K562 (cell line): ENCODE measurements at regions not wholly inside any gene's neighbourhood (a gene's known extent, or its start where the extent isn't known, plus 50 kb on each side); places are given as distances from the start of the nearest gene placed in this dataset.
A peak's percentile ranks its signal among the peaks of the same experiment; 100 is the strongest.

Experiments
- ATAC-seq: fragments of 200-7000 bp; cut with Tn5 transposase; 3 replicates; pipeline ENCODE4 v1.9.1; 2020; ENCODE audit warnings: moderate library complexity
- BruUV-seq: library from RNA; stranded (reverse); fragments of 400-500 nt; replicated peaks from 2 replicates; lab custom pipeline; 2021; lab: Mats Ljungman, UMichigan
- CTCF ChIA-PET: fragments of 300-600 bp; formaldehyde crosslinking; extraction: SDS; loops from one replicate; lab custom pipeline; 2021; ENCODE audit warnings: low intra/inter-chr PET ratio; lab: Yijun Ruan, JAX
- POLR2A ChIA-PET: fragments of 300-600, 350-650 bp; sonication (Branson Sonifier 250); formaldehyde crosslinking; extraction: SDS; loops from one replicate; lab custom pipeline; 2021; ENCODE audit warnings: antibody characterized with exemption, inconsistent platforms; lab: Yijun Ruan, JAX
- DNase-seq, 4 experiments: peaks; one replicate each; pipeline versions ENCODE4 v3.0.0 to v3.0.0-alpha.2; 2011 to 2018; ENCODE audit warnings: low spot score in 3 of 4, mixed read lengths in 3 of 4; ENCODE audit errors: extremely low read depth in 1 of 4
- FAIRE-seq: peaks from 2 replicates; lab custom pipeline; 2011; peaks lifted over from hg19 to GRCh38; lab: Jason Lieb, UNC
- H2AFZ ChIP-seq: 2 replicates; pipeline ENCODE4 v1.6.0; 2011; ENCODE audit warnings: low read depth, low read length, control low read depth, inconsistent platforms
- H3K27ac ChIP-seq: fragments of 200-600 bp; 3 replicates; pipeline ENCODE4 v1.8.0; 2011; ENCODE audit warnings: low read depth, mild to moderate bottlenecking, control low read depth, inconsistent platforms, low read length, moderate library complexity, mixed read lengths; ENCODE audit errors: extremely low read depth
- H3K27me3 ChIP-seq, 2 experiments: fragments of 300-600 bp in 1 of 2; 2 replicates in 1 of 2; 3 replicates in 1 of 2; pipeline versions ENCODE4 v1.6.0 to v1.8.0; 2011; ENCODE audit warnings: inconsistent platforms in 2 of 2, low read length in 2 of 2, mild to moderate bottlenecking in 1 of 2, mixed read lengths in 1 of 2, moderate library complexity in 1 of 2; ENCODE audit not compliant: control insufficient read depth in 2 of 2, insufficient read depth in 2 of 2
- H3K36me3 ChIP-seq: fragments of 300-600 bp; 3 replicates; pipeline ENCODE4 v1.8.0; 2011; ENCODE audit warnings: mild to moderate bottlenecking, low read length, inconsistent platforms; ENCODE audit not compliant: control insufficient read depth, insufficient read depth
- H3K4me1 ChIP-seq, 2 experiments: fragments of 200-600 bp in 1 of 2; replicated peaks in 1 of 2; 2 replicates in 1 of 2; 3 replicates in 1 of 2; pipeline versions ENCODE4 v1.5.1 to v1.8.0; 2011; ENCODE audit warnings: inconsistent platforms in 2 of 2, low read length in 2 of 2, mild to moderate bottlenecking in 1 of 2, mixed read lengths in 1 of 2, moderate library complexity in 1 of 2; ENCODE audit not compliant: control insufficient read depth in 2 of 2, insufficient read depth in 2 of 2
- H3K4me2 ChIP-seq: 2 replicates; pipeline ENCODE4 v1.6.1; 2011; ENCODE audit warnings: low read length, control low read depth, inconsistent platforms, mixed read lengths; ENCODE audit not compliant: insufficient read depth
- H3K4me3 ChIP-seq: fragments of 200-600 bp; sonication (generic), shearing (Covaris generic); 2 replicates; pipeline ENCODE4 v1.5.1; 2016; ENCODE audit warnings: control low read depth, inconsistent platforms
- H3K79me2 ChIP-seq: fragments of 200-600 bp; 3 replicates; pipeline ENCODE4 v1.8.0; 2011; ENCODE audit warnings: low read length, inconsistent platforms; ENCODE audit not compliant: control insufficient read depth, insufficient read depth
- H3K9ac ChIP-seq, 2 experiments: 2 replicates each; pipeline versions ENCODE4 v1.6.0 to v1.6.1; 2011; ENCODE audit warnings: low read depth in 2 of 2, low read length in 2 of 2, control low read depth in 1 of 2, inconsistent platforms in 1 of 2, mild to moderate bottlenecking in 1 of 2, mixed read lengths in 1 of 2; ENCODE audit not compliant: insufficient read depth in 1 of 2
- H3K9me1 ChIP-seq: one replicate; pipeline ENCODE4 v1.6.0; 2011; ENCODE audit warnings: inconsistent platforms, mild to moderate bottlenecking, low read length, moderate library complexity; ENCODE audit not compliant: control insufficient read depth, insufficient read depth
- H3K9me3 ChIP-seq: replicated peaks from 2 replicates; pipeline ENCODE4 v1.5.1; 2011; ENCODE audit warnings: low read depth, low read length, inconsistent platforms; ENCODE audit not compliant: control insufficient read depth, insufficient read depth
- H4K20me1 ChIP-seq: replicated peaks from 2 replicates; pipeline ENCODE4 v1.6.1; 2011; ENCODE audit warnings: low read length, inconsistent platforms, mixed read lengths; ENCODE audit not compliant: control insufficient read depth, insufficient read depth
- BDP1 ChIP-seq: IDR thresholded peaks from 3 replicates; pipeline ENCODE4 v1.6.1; 2011; ENCODE audit not compliant: insufficient read length, insufficient read depth
- CBFA2T3 ChIP-seq: fragments of 450-650 bp; IDR thresholded peaks from 2 replicates; pipeline ENCODE4 v1.6.1; 2017
- CREB5 ChIP-seq: fragments of 250-450 bp; sonication (Bioruptor Pico); IDR thresholded peaks from 2 replicates; pipeline ENCODE4 v1.5.0; 2020; ENCODE audit warnings: mild to moderate bottlenecking
- DMBX1 ChIP-seq: fragments of 250-450 bp; sonication (Bioruptor Pico); IDR thresholded peaks from 2 replicates; pipeline ENCODE4 v1.8.0; 2022; ENCODE audit warnings: inconsistent platforms, mild to moderate bottlenecking, moderate library complexity, borderline replicate concordance
- E4F1 ChIP-seq: fragments of 250-450 bp; sonication (Bioruptor Pico); IDR thresholded peaks from 2 replicates; pipeline ENCODE4 v1.5.0; 2021; ENCODE audit warnings: mild to moderate bottlenecking, borderline replicate concordance
- ETV1 ChIP-seq: fragments of 450-650 bp; conservative IDR thresholded peaks from 2 replicates; pipeline ENCODE4 v1.6.1; 2016; ENCODE audit warnings: missing genetic modification characterization, control low read depth, low read depth, missing compliant biosample characterization
- HIVEP1 ChIP-seq: fragments of 250-450 bp; sonication (Bioruptor Pico); IDR thresholded peaks from 2 replicates; pipeline ENCODE4 v1.4.0; 2020; ENCODE audit warnings: mild to moderate bottlenecking
- NELFE ChIP-seq: IDR thresholded peaks from 2 replicates; pipeline ENCODE4 v1.6.1; 2011; ENCODE audit warnings: mild to moderate bottlenecking; ENCODE audit not compliant: insufficient read depth, insufficient read length
- NR4A1 ChIP-seq, 2 experiments: fragments of 250-450 bp in 1 of 2; fragments of 450-650 bp in 1 of 2; sonication (Bioruptor Pico) in 1 of 2; IDR thresholded peaks; 2 replicates each; pipeline versions ENCODE4 v1.4.0 to v1.6.1; 2016 to 2020; ENCODE audit warnings: mild to moderate bottlenecking in 2 of 2, missing compliant biosample characterization in 1 of 2, missing genetic modification characterization in 1 of 2, moderate library complexity in 1 of 2
- RAD21 ChIP-seq, 2 experiments: fragments of 250-450 bp in 1 of 2; fragments of 450-650 bp in 1 of 2; sonication (Bioruptor Pico) in 1 of 2; formaldehyde crosslinking in 1 of 2; IDR thresholded peaks in 1 of 2; conservative IDR thresholded peaks in 1 of 2; 2 replicates each; pipeline versions ENCODE4 v1.4.0 to v1.8.0; 2020 to 2022; ENCODE audit warnings: mild to moderate bottlenecking in 2 of 2, moderate library complexity in 1 of 2
- RBM25 ChIP-seq: fragments of 200-400 bp; formaldehyde crosslinking; IDR thresholded peaks from 2 replicates; pipeline ENCODE4 v1.6.1; 2018; ENCODE audit warnings: low read length, low read depth, moderate library complexity; ENCODE audit not compliant: severe bottlenecking
- RHOXF2B ChIP-seq: fragments of 250-450 bp; sonication (Bioruptor Pico); conservative IDR thresholded peaks from 2 replicates; pipeline ENCODE4 v1.5.1; 2021
- SAFB2 ChIP-seq: fragments of 200-400 bp; formaldehyde crosslinking; IDR thresholded peaks from 2 replicates; pipeline ENCODE4 v1.6.1; 2018; ENCODE audit warnings: borderline replicate concordance, low read length, low read depth, moderate library complexity; ENCODE audit not compliant: severe bottlenecking
- TEAD1 ChIP-seq, 2 experiments: fragments of 450-650 bp in 1 of 2; sonication (generic) in 1 of 2; formaldehyde crosslinking; IDR thresholded peaks; 2 replicates each; pipeline versions ENCODE4 v1.4.0 to v1.8.0; 2020 to 2022; ENCODE audit warnings: mild to moderate bottlenecking in 2 of 2, missing genetic modification reagents in 1 of 2
- ZNF644 ChIP-seq: fragments of 200-800 bp; sonication (Bioruptor generic); IDR thresholded peaks from 2 replicates; pipeline ENCODE4 v1.6.1; 2016; ENCODE audit warnings: low read depth, missing genetic modification characterization, missing compliant biosample characterization
- ZNF79 ChIP-seq: fragments of 250-450 bp; sonication (Bioruptor Pico); IDR thresholded peaks from 2 replicates; pipeline ENCODE4 v1.4.0; 2020; ENCODE audit warnings: low read depth, mild to moderate bottlenecking, moderate library complexity
- WGBS: fragments of 100-300 bp; shearing (Covaris generic); methylation state at CpG from one replicate; pipeline ENCODE4 v1.1.6; 2016; ENCODE audit warnings: low coverage, mixed read lengths; ENCODE audit not compliant: insufficient coverage; ENCODE audit errors: missing lambda C conversion rate; 5-methylcytosine and 5-hydroxymethylcytosine counted together
- in situ Hi-C: fragments of 300-500 bp; cut with MboI; formaldehyde crosslinking; loops from 4 replicates; pipeline ENCODE4 v1.15.0; 2018; ENCODE audit warnings: inconsistent platforms, mixed read lengths
- intact Hi-C: fragments of 100-400 bp; cut with micrococcal nuclease; formaldehyde crosslinking; loops from 2 replicates; pipeline ENCODE4 v1.14.2; 2022

- TF ChIP-seq NELFE (no peak), ZNF79 (CRISPR knock-in tag) (0 out of 2 replicates have a peak, but pooled peaks have one; percentile 52), RAD21 (CRISPR knock-in tag; conservative IDR thresholded peaks at IDR 0.05 in 1 of 2, IDR thresholded peaks at IDR 0.05 in 1 of 2) (peak in 1 of 2 experiments; percentile 4; a peak in 2 of 4 replicates), TEAD1 (CRISPR knock-in tag; IDR thresholded peaks at IDR 0.05) (peak in 1 of 2 experiments; percentile 40; a peak in 1 of 4 replicates), CREB5 (CRISPR knock-in tag) (0 out of 2 replicates have a peak, but pooled peaks have one; percentile 20), NR4A1 (CRISPR knock-in tag; IDR thresholded peaks at IDR 0.05) (no peak), NR4A1 (tag; IDR thresholded peaks at IDR 0.05) (peak; percentile 73), RBM25 (no peak)
Measured at GRCh38 chr1:67897270-67897949, 64.1 kb upstream of the GNG12 start (continued).

GRCh38 chr1:67896826-67897225 is 63.6 kb upstream of the GNG12 start:
- Histone ChIP-seq H3K79me2 (no peaks in the 10 kb centered on the region), H3K27ac (peak overlapping the region; percentile 63; the same call in 1 of the 3 replicates), H3K4me1 (peaks cover 12 to 35% of the 10 kb centered on the region in 2 experiments), H4K20me1 (no peaks in the 10 kb centered on the region), H3K4me2 (peak overlapping the region; percentile 39), H2AFZ (peak overlapping the region; percentile 77), H3K36me3 (no peaks in the 10 kb centered on the region), H3K27me3 (no peaks in the 10 kb centered on the region), H3K9me1 (no peaks in the 10 kb centered on the region), H3K9me3 (no peaks in the 10 kb centered on the region), H3K9ac (peak overlapping the region; percentile 32 to 33; a peak in 2 of 4 replicates), H3K4me3 (no peak overlapping the region)
- CTCF ChIA-PET, result no interaction called here
- peak in 1 of 4 experiments; percentile 28 for DNase-seq
- BruUV-seq, result no TSS peak
- FAIRE-seq, result no peak
- intact Hi-C loops (no loop called here), in situ Hi-C loops (no loop called here)
- ATAC-seq, result peak; percentile 6; the same call in 1 of the 3 replicates
- WGBS, result 28% methylated on average over 6 of the region's 6 CpGs
- POLR2A ChIA-PET, result interaction anchor here (0.7 kb wide), 2 partner anchors 8 to 11 kb away, joined by 3 to 7 read pairs; no protein-coding TSS in a partner anchor
- TF ChIP-seq ETV1 (tag) (0 out of 2 replicates have a peak, but pooled peaks have one; percentile 16), ZNF644 (peak; percentile 8; the same call in 1 of the 2 replicates), DMBX1 (CRISPR knock-in tag) (peak; percentile 9; the same call in 1 of the 2 replicates), SAFB2 (no peak), E4F1 (CRISPR knock-in tag) (no peak), RHOXF2B (0 out of 2 replicates have a peak, but pooled peaks have one; percentile 17), CBFA2T3 (0 out of 2 replicates have a peak, but pooled peaks have one; percentile 12), BDP1 (no peak), HIVEP1 (CRISPR knock-in tag) (0 out of 2 replicates have a peak, but pooled peaks have one; percentile 52)
